GM12892 (cell line): ENCODE measurements at regions not wholly inside any gene's neighbourhood (a gene's known extent, or its start where the extent isn't known, plus 50 kb on each side); places are given as distances from the start of the nearest gene placed in this dataset.
"Not testable (repeated sequence)": the region's sequence is repeated elsewhere in the genome, so short reads cannot be mapped to it uniquely, and the experiment has no call there.

Experiments
- DNase-seq: peaks from one replicate; pipeline ENCODE4 v3.0.0; 2011; ENCODE audit not compliant: insufficient read length
- FAIRE-seq: peaks from 2 replicates; lab custom pipeline; 2011; peaks lifted over from hg19 to GRCh38; lab: Jason Lieb, UNC
- POLR2A ChIP-seq: IDR thresholded peaks from 2 replicates; pipeline ENCODE4 v1.6.1; 2011; ENCODE audit warnings: low read depth, low read length, control low read depth
- POLR2AphosphoS5 ChIP-seq: IDR thresholded peaks from 2 replicates; pipeline ENCODE4 v1.6.1; 2011; ENCODE audit warnings: low read depth, low read length, control low read depth
- TAF1 ChIP-seq: IDR thresholded peaks from 2 replicates; pipeline ENCODE4 v1.6.1; 2011; ENCODE audit warnings: low read depth, mild to moderate bottlenecking, control low read depth, low read length, borderline replicate concordance

GRCh38 chr4:152181150-152181549, 354.7 kb downstream of the FBXW7 start:
- TF ChIP-seq TAF1: no peak
- TF ChIP-seq POLR2AphosphoS5: no peak
- no peak for TF ChIP-seq POLR2A
- no peak for FAIRE-seq
- no peak for DNase-seq

- DNase-seq (no peak), FAIRE-seq (no peak)
- TF ChIP-seq TAF1 (no peak), POLR2AphosphoS5 (no peak), POLR2A (no peak)
These were observed 355.5 kb downstream of the FBXW7 start for GRCh38 chr4:152180369-152180768.

GRCh38 chr4:152177538-152177937, 358.4 kb downstream of the FBXW7 start:
- not testable (repeated sequence) for FAIRE-seq, DNase-seq

- no peak for DNase-seq
- TF ChIP-seq TAF1: no peak
- no peak for TF ChIP-seq POLR2AphosphoS5
- TF ChIP-seq POLR2A: no peak
- FAIRE-seq: no peak
These were observed 359.2 kb downstream of the FBXW7 start for GRCh38 chr4:152176627-152177214.

- FAIRE-seq (no peak), DNase-seq (no peak)
- TF ChIP-seq POLR2A (no peak), POLR2AphosphoS5 (no peak), TAF1 (no peak)
These were observed 360.3 kb downstream of the FBXW7 start for GRCh38 chr4:152175586-152175985.

- DNase-seq (no peak), FAIRE-seq (no peak)
- TF ChIP-seq POLR2A (no peak), TAF1 (no peak), POLR2AphosphoS5 (no peak)
These were observed 363.7 kb downstream of the FBXW7 start for GRCh38 chr4:152172146-152172545.

GRCh38 chr4:152171556-152171955, 364.3 kb downstream of the FBXW7 start:
- no peak for FAIRE-seq
- TF ChIP-seq POLR2AphosphoS5 (no peak), POLR2A (no peak), TAF1 (no peak)

GRCh38 chr4:152169683-152170082, 366.2 kb downstream of the FBXW7 start:
- DNase-seq (no peak), FAIRE-seq (no peak)
- no peak for TF ChIP-seq TAF1
- TF ChIP-seq POLR2AphosphoS5: no peak
- no peak for TF ChIP-seq POLR2A

More at GRCh38 chr4:152171556-152171955, 364.3 kb downstream of the FBXW7 start:
- DNase-seq: no peak

- no peak for FAIRE-seq
- TF ChIP-seq POLR2A (no peak), POLR2AphosphoS5 (no peak)
- DNase-seq: no peak
These were observed 366.8 kb downstream of the FBXW7 start for GRCh38 chr4:152168987-152169616.

GRCh38 chr4:152166567-152166966, 369.3 kb downstream of the FBXW7 start:
- DNase-seq: no peak
- no peak for TF ChIP-seq POLR2A
- no peak for TF ChIP-seq TAF1
- no peak for TF ChIP-seq POLR2AphosphoS5
- FAIRE-seq: no peak

GRCh38 chr4:152165846-152166245, 370.0 kb downstream of the FBXW7 start:
- DNase-seq: no peak
- FAIRE-seq: no peak
- TF ChIP-seq POLR2A: no peak
- TF ChIP-seq POLR2AphosphoS5: no peak
- no peak for TF ChIP-seq TAF1

- FAIRE-seq (no peak), DNase-seq (no peak)
- no peak for TF ChIP-seq TAF1
- no peak for TF ChIP-seq POLR2A
- no peak for TF ChIP-seq POLR2AphosphoS5
These were observed 370.7 kb downstream of the FBXW7 start for GRCh38 chr4:152165146-152165545.
